WTC11 (cell line): ENCODE measurements at regions not wholly inside any gene's neighbourhood (a gene's known extent, or its start where the extent isn't known, plus 50 kb on each side); places are given as distances from the start of the nearest gene placed in this dataset.

ENCODE experiments used
- ATF2 ChIP-seq: sonication (generic); formaldehyde crosslinking; IDR thresholded peaks from 2 replicates; pipeline ENCODE4 v1.8.1; 2022; ENCODE audit warnings: low read depth, missing genetic modification reagents, borderline replicate concordance
- CBFB ChIP-seq: sonication (generic); formaldehyde crosslinking; IDR thresholded peaks from 2 replicates; pipeline ENCODE4 v1.8.1; 2022; ENCODE audit warnings: mild to moderate bottlenecking, low read depth, missing genetic modification reagents
- CREB1 ChIP-seq: sonication (generic); formaldehyde crosslinking; IDR thresholded peaks from 2 replicates; pipeline ENCODE4 v1.8.0; 2023; ENCODE audit warnings: mild to moderate bottlenecking, missing genetic modification reagents
- CTCF ChIP-seq: fragments of 200-600 bp; IDR thresholded peaks from 2 replicates; pipeline ENCODE4 v1.8.0; 2022; ENCODE audit warnings: antibody characterized with exemption
- ETV6 ChIP-seq: sonication (generic); formaldehyde crosslinking; IDR thresholded peaks from 2 replicates; pipeline ENCODE4 v1.8.1; 2022; ENCODE audit warnings: mild to moderate bottlenecking, missing genetic modification reagents
- JUN ChIP-seq: sonication (generic); formaldehyde crosslinking; IDR thresholded peaks from 2 replicates; pipeline ENCODE4 v1.8.0; 2023; ENCODE audit warnings: mild to moderate bottlenecking, missing genetic modification reagents
- MXD4 ChIP-seq: fragments of 250-450 bp; sonication (Bioruptor Pico); IDR thresholded peaks from 2 replicates; pipeline ENCODE4 v1.8.0; 2021; ENCODE audit warnings: mild to moderate bottlenecking, moderate library complexity, borderline replicate concordance
- PRDM15 ChIP-seq: sonication (generic); formaldehyde crosslinking; IDR thresholded peaks from 2 replicates; pipeline ENCODE4 v1.8.0; 2022; ENCODE audit warnings: missing genetic modification reagents
- SP1 ChIP-seq: sonication (generic); formaldehyde crosslinking; conservative IDR thresholded peaks from 2 replicates; pipeline ENCODE4 v1.8.1; 2022; ENCODE audit warnings: missing genetic modification reagents
- ZNF138 ChIP-seq: sonication (generic); formaldehyde crosslinking; conservative IDR thresholded peaks from 2 replicates; pipeline ENCODE4 v1.8.1; 2022; ENCODE audit warnings: mild to moderate bottlenecking, moderate library complexity, missing genetic modification reagents

GRCh38 chr6:100135977-100136376 lies 142.0 kb upstream of the MCHR2 start:
- TF ChIP-seq CTCF, result no peak
- no peak for TF ChIP-seq JUN (CRISPR knock-in tag)
- TF ChIP-seq ETV6, result no peak
- no peak for TF ChIP-seq ATF2 (CRISPR knock-in tag)
- TF ChIP-seq ZNF138 (CRISPR knock-in tag), result no peak
- TF ChIP-seq CREB1 (CRISPR knock-in tag), result no peak
- no peak for TF ChIP-seq CBFB
- no peak for TF ChIP-seq MXD4 (CRISPR knock-in tag)
- no peak for TF ChIP-seq SP1 (CRISPR knock-in tag)
- no peak for TF ChIP-seq PRDM15 (CRISPR knock-in tag)
